GM12872 (cell line): ENCODE measurements at regions not wholly inside any gene's neighbourhood (a gene's known extent, or its start where the extent isn't known, plus 50 kb on each side); places are given as distances from the start of the nearest gene placed in this dataset.

Source experiments
- TF ChIP-seq, protein P1 (sequence below): IDR thresholded peaks from 3 replicates; pipeline ENCODE4 v1.5.1; 2011; ENCODE audit warnings: low read depth, mild to moderate bottlenecking, low read length, moderate library complexity; ENCODE audit not compliant: insufficient read depth

DNA sequence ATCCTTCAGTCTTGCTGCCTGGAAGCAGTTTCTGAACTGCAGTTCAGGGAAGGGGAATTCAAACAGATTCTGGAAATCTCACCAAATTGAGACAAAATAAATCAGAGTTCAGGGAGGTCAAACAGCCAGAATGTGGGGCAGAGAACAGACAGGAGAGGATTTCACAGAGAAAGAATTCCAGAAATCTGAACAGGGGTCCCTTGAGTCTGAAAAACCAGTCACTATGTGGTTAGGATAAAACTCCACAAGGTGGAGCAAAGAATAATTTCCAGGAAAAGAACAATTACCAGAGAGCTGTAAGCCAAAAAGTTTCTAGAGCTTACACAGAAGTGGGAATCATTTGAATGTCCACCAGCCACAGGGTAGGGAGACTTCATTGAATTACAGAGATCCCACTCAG is 84.7 kb downstream of the URB2 start:
- TF ChIP-seq, protein P1, sequence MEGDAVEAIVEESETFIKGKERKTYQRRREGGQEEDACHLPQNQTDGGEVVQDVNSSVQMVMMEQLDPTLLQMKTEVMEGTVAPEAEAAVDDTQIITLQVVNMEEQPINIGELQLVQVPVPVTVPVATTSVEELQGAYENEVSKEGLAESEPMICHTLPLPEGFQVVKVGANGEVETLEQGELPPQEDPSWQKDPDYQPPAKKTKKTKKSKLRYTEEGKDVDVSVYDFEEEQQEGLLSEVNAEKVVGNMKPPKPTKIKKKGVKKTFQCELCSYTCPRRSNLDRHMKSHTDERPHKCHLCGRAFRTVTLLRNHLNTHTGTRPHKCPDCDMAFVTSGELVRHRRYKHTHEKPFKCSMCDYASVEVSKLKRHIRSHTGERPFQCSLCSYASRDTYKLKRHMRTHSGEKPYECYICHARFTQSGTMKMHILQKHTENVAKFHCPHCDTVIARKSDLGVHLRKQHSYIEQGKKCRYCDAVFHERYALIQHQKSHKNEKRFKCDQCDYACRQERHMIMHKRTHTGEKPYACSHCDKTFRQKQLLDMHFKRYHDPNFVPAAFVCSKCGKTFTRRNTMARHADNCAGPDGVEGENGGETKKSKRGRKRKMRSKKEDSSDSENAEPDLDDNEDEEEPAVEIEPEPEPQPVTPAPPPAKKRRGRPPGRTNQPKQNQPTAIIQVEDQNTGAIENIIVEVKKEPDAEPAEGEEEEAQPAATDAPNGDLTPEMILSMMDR = no peak

DNA sequence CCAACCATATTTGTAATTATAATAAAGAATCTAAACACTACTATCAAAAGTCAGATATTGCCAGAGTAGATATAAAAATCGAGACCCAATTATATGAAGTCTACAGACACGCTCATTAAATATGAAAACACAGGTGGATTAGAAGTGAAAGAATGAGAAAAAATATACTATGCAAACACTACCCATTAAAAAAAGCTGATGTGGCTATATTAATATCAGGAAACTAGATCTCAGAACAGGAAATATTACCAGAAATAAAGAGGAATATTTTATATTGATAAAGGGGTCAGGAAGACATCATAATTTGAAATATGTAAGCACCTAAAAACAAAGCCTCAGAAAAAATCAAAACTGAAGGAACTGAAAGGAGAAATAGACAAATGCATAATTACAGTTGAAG is 88.3 kb downstream of the URB2 start:
- TF ChIP-seq, protein P1 = no peak

DNA sequence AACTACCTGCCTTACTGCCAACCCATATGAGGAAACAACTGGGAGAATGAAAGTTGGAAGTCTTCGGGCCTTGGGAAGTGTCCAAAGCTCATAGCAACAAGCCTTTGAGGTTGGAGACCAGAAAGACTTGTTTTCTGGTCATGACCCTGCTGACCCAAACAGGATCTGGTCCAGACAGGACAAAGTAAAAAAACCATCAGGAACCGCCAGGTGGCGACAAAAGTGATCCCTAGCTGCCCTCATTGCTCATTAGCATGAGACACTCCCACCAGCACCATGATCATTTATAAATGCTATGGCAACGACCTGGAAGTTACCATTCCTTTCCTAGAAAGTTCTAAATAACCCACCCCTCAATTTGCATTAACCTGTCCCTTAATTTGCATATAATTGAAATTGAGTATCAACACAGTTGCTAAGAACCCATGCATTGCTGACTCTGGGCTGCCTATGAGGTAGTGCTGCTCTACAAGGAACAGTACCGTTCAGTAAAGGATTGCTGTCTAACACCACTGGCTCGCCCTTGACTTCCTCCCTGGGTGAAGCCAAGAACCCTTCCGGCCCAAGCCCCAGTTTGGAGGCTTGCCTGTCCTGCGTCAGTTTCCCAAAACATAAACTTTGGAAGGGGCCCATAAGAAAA is 89.0 kb downstream of the URB2 start:
- TF ChIP-seq, protein P1 = peak; percentile 80

DNA sequence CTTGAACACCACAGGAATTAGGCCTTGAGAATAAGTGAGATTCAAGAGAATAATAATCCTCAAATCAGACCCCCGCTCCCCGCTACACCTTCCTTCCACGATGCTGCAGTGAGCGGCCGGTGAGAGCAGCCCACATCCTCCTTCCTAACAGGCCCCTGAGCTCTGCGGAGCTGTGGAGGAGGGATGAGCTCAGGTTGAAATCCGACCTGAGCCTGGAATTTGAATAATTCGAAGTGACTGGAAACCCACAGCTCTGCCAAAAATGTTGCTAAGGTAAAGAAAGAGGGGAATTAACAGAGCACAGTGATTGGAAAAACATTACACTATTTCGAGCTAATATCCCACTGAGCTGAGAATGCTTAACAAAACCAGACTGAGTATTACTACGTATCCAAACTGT is 90.0 kb downstream of the URB2 start:
- TF ChIP-seq, protein P1 = no peak

DNA sequence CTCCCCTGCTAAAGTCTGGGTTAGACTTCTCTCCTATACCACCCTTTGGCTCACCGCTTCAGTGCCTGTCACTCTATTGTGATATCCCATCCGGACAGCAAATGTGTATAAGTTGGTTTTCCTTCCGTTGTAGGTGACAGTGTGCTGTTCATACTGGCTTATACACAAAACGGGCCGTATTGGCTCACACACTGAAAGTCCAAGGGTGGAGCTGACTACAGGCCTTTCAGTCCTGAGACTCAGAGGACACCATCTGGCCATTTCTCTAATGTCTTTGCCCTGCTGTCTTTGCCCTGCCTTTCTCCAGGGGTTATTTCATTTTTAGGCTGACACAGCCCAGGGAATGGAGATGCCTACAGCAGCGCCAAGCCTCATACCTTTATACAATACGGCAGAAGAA is 90.7 kb downstream of the URB2 start:
- TF ChIP-seq, protein P1 = no peak

DNA sequence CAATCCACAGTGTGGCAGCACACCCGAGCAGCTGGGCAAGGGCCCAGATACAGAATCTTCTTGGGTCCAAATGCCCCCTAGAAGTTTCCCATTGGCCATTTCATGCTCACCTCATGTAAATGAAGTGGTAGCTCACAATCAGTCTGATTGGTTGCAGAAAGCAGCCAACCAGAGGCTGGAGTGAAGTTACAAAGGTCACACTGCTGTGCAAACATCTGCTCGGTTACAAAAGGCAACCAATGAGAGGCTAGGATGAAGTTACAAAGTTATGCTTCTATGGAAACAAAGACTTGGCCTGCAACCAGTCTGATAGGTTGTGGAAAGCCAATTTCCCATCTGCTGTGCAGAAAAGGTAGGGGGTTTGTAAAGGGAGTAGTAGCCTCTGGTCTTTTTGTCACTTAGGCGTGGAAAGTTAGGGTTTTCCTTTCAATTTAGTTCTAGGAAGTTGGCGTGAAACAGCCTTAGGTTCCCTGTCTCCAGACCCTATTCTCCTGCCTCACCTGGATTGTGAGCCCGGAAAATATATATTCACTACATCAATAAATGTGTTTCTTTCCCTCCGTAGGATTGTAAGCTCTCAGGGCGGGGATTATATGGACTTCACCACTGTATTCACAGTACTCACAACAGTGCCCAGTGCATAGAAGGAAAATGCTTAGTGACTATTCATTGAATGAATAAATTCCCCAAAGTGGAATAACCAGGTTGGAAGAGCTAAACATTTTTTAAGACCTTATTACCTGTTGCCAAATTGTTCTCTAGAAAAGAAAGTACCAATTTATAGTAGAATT is 91.9 kb downstream of the URB2 start:
- TF ChIP-seq, protein P1 = no peak

DNA sequence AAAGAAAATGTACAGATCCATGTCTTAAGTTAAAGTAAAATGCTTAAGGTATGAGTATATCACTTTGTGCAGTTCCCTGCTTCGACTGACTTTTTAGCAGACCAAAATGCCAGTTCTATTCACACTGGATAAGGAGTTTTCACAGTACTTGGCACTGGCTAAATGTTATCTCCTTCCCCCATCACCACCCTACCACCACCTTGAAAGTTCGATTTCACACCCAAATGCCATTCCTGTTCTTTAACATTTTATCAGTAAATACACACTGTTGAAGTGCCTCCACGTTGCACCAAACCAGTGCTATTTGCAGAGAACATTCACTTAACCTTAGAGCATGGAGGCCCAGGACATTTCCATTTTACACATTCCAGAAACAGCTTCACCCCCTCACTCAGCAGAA is 100.0 kb downstream of the URB2 start:
- TF ChIP-seq, protein P1 = no peak
